NCI-H526 (cell line): ENCODE measurements at regions not wholly inside any gene's neighbourhood (a gene's known extent, or its start where the extent isn't known, plus 50 kb on each side); places are given as distances from the start of the nearest gene placed in this dataset.

Experiments used
- DNase-seq, 2 experiments: peaks; one replicate each; lab custom pipeline; 2025; lab: John Stamatoyannopoulos, UW

DNA sequence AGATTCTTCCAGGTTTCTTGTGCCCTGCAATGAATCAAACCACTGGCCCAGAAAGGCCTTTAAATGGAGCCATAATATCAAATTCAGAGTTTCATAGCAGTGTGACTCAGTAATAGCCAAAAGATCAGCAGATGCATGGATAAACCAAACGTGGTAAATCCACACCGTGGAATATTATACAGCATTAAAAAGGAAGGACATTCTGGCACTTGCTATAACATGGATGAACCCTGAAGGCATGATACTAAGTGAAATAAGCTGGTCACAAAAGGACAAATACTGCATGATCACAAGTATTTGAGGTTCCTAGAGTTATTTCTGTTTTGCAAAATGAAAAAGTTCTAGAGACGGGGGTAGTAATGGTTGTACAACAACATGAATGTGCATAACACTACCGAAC, 140.1 kb downstream of the TOMM20 start:
- no peak for DNase-seq

DNA sequence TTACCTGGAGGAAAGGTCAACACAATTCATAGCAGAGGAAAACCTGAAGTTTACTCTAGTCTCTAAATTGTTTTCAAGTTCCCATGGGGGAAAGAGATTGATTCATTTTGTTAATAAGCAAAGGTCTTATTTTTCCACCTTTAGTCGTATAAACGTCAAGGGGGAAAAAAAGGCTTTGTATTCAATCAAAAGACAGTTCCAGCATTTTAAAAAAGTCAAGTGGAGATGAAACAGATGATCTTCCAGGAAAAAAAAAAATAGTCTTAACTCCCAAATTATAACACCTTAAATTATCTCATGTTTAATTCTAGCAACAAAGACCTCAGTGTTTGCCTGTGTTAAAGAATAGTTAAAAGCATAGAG, 140.5 kb downstream of the TOMM20 start:
- DNase-seq = no peak

DNA sequence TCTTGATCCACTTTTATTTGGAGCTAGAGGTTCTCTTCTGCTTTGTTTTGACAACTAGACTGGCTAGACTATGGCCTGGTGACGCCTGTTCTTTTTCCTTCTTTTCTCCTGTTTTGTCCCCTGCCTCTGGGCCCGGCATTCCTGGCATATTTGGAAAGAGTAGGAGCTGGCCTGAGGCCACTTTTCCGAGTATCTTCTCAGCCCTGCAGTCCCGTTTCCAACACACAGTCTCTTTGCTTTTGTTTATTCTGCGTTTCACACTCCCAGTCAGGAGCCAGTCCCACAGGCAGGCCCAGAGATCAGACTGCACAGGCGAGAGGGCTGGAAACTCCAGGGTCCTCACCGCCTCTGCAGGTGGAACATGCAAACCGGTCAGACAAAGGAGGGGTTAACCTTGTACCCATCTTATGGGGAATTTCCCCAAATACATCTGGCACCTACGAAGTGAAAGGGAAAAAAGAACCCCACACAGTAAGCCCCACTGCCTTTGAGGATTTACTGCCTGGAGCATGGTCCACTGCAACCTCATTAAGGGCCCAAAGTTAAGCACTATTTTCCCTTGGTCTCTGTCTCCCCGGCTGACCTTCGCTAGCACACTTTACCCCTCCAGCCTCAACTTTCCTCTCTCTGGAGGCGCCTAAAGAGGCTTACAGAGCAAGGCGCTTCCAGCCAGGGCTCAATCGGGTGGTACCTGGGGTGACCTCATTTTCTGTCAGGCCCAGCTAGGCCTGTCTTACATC, 141.1 kb downstream of the TOMM20 start:
- DNase-seq = no peak

DNA sequence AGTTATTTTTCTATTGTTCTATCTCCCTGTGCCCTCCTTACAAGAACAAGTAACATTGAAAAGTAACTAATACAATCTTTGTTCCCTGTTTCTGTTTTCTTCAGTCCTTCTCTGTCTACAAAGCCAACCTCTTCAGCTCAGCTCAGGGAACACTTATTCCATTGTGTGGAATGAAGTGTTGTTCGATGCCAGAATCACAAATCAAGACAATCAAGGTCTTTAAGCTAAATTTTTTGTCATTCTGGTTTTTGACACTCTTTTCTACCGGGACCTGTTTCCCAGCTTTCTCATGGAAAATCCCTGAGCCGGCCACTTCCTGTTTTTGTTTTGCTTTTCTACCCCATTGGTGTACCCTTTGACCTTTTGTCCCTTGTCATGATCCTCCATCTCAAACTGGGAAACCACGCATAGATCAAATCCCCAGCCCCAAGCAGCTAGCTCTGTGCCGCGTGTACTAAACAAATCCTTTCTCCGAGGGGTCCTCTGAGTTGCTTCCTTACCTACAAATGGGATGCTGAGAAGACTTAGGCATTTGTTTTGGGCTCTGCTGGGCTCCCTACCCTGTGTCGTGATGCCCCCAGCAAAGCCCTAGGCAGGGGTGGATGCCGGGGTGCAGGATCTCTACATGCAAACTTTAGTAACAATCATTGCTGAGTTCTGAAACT, 141.8 kb downstream of the TOMM20 start:
- DNase-seq = no peak

DNA sequence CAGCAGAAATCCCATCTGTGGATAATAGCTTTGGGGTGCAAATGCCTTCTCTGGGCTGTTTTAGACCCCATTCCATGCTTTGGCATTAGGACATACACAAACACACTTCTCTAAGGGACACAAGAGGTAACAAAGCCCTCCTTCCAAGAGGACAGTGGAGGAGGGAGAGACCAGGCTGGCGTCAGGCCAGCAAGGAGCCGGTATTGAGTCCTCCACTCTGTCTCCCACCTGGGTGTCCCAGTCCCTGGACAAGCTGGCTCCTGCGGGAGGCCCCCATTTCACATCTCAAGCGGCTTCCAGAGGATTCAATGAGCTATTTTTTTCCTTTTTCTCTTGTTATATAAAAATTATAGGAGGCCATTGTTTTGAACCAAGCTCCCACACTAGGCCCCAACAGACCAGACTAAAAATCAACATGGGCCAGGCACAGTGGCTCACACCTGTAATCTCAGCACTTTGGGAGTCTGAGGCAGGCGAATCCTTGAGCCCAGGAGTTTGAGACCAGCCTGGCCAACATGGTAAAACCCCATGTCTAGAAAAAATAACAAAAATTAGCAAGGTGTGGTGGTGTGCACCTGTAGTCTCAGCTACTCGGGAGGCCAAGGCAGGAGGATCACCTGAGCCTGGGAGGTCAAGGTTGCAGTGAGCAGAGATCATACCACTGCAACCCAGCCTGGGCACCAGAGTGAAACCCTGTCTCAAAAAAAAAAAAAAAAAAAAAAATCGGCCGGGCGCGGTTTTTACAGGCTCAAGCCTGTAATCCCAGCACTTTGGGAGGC, 142.9 kb downstream of the TOMM20 start:
- no peak for DNase-seq

DNA sequence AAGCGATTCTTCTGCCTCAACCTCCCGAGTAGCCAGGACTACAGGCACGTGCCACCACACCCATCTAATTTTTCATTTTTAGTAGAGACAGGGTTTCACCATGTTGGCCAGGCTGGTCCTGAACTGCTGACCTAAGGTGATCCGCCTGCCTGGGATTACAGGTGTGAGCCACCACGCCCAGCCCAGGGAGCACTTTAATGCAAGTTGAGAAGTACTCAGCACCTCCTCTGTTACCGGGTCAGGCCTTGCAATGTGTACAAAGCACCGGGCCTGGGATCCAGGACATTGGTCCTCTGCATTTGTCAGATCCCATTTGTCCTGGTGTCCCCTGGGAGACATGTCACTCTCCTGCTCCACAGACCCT, 143.6 kb downstream of the TOMM20 start:
- no peak for DNase-seq

DNA sequence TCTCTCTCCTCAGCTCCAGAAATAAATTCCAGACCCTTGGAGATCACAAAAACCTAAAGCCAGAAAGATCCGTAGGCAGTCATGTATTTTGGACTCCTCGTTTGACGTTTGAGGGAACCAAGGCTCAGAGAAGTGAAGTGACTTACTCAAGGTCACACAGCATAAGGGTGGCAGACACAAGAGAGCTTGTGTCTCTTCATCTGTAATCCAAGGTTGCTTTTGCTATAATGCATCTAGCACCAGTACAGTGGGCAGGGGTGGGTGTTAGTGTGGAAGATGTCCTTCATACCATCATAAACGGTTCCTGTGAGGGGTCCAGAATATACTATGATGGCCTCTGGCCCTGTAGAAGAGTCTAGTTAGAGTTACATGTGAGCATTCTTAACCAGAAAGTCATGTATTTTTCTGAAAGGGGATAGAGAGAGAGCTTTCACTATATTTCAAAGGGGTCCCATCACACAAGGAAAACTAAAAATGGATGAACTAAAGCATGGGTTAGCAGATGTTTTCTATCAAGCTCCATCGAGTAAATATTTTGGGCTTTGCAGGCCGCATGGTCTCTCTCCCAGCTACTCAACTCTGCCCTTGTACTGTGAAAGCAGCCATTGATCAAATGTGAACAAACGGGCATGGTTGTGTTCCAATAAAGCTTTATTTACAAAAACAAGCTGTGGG, 144.9 kb downstream of the TOMM20 start:
- DNase-seq = no peak

DNA sequence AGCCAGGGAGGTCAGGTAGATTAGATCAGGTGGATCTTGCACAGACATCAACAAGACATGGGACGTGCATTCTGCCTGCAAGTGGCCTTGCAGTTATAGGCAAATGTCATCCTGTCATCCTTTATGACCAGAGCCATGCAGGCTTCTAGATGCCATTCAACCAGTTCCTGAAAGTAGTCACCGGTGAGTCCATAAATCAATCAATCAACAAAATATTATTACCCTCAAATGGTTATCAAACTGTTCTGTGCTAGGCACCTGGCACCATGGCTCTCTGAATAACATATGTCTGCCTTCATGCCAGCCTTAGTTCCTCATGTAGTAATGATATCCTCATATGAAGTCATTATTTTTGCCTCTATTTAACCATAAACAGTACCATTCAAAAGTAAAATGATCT, 146.9 kb downstream of the TOMM20 start:
- no peak for DNase-seq

DNA sequence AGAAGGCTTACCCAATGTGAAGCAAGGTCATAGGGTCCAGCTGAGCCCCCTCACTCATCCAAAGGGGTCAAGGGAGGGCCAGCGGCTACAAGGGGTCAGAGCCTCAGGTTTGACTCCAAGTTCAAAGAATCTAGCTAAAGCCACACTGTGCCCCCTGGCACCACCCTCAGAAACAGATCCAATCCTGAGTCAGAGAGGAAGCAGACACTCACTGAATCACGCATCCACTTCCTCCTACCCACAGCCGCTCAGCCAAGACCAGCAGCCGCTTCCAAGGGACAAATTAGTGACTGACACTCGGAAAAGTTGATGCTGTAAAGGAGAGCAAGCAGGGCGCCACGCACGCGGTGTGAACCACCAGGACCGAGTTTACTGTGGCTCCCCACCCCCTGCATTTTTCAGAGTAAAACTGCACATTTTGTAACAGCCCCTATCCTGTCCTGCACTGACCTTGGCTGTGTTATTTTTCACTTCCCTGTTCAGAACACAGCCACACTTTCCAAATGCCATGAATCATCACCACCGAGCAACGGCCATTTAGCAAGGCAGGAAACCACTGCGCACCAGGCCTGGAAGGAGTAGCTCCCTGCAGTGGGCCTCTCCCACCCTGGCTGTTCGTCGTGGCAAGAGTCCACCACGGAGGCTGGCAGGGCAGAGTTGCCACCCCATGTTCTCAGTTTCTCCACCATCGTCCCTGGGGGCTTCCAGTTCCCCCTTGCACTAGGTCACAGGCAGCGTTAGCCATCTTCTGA, 147.8 kb downstream of the TOMM20 start:
- no peak for DNase-seq

DNA sequence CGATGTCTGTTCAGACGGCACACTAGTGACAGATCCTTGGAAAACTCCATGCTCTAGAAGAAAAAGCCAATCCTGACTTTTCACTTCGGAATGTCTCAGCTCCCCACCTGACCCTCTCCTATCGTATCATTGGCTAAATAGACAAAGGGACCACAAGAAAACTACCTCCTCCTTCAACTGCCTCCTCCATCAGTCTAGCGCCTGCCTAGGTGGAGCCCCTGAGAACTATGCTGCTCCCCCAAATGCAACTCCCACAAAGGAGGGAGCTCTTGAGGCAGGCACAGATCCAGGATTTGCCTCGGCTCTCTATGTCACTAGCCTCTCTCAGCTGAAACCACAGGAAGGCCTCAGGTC, 148.4 kb downstream of the TOMM20 start:
- no peak for DNase-seq

DNA sequence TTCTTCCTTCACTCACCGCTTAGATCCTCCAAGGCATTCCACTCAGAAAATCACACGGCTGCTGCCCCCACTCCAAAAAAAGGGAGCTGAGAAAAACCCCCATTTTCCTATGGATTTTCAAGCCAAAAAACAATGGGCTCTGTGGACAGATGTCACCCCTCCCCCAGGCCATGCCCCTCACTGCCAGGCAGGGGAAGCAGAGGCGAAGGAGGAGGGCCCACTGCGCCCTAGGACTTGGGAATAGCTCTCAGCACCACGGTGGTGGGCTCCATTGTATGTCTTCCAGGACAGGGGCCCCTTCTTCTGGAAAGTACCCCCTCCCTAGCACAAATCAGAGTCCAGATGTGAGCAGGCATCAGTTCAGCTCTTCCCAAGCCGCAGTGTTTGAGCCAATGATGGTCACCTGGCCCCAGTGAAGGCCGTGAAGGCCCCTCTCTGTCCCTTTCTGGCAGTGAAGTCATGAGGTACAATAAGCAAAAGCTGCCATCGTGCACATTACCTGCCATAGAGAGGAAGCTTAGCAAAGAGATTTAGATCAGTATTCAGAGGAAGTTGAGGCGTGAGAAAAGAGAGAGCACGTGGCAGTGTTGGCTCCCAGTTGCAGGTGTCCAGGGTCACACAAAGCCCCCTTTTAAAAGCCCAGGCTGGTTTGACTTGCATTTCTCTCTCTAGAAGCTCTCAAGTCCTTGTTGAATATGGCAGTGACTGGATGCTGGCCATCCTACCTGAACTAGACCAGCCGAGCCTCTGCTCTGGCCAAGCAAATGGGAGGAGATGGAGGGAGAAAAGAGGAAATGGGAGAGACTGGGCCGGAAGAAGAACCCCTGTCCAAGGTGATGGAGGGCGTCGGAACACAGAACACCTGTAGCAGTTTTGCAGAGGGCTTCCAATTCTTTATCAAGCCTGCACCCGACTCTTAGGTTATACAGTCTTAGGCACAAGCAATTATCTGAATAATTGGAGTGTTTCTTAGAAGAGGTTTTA, 149.0 kb downstream of the TOMM20 start:
- DNase-seq = no peak

DNA sequence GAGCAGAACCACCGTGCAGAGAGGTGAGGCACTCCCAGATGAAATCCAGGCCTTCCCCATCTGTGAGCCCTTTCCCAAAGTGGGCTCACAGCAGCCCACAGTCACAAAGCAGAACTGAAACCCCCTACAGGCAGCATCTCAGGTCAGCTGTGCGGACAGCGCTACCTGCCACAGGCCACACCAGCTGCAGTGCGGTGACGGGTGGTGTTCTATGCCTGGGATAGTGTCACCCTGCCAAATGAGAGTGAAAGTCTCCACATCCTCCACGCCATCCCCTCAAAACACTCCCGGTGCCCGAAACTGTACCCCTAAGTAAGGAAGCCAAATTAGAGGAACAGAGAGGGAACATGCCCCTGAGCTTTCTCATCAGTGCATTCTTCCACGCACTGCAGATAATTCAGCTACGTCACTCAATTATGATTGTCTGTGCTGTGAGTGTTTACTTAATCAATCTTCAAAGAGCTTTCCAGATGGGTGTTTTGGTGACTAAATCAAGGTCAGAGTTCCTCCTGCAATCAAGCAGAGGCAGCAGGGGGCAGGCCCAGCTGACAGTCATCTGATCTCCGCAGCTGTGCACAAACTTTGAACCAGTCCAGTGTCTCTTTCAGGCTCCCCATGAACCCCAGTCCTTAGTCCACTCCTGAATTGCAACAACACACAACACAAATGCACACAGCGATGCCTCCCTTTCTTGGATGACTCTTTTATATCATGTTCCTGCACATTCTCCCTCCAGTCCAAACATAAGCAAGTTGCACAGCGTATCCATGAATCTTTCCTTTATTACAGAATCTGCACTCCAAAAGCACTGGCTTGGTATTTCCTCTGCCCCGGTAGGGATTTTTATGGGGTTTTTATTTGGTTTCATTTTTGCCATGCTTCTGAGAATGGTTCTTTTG, 150.0 kb downstream of the TOMM20 start:
- DNase-seq = no peak

DNA sequence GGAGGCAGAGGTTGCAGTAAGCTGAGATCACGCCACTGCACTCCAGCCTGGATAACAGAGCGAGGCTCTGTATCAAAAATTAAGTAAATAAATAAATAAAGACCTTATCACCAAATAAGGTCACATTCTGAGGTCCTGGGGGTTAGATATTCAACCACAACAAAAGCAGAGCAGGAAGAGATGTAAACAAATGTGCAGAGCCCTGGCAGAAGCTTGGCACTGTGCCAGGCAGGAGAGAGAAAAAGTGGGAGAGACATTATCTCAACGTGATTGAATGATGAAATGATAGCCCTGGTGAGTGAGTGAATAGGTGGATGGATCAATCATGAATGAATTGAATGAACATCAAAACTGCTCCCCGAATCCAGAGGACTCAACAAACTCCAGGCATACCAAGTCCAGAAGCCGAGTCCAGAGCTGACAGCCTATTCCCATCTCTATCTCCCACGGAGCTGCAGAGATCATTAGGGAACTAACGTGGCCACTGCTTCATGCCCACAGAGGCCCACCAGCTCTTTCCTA, 150.7 kb downstream of the TOMM20 start:
- DNase-seq = no peak

DNA sequence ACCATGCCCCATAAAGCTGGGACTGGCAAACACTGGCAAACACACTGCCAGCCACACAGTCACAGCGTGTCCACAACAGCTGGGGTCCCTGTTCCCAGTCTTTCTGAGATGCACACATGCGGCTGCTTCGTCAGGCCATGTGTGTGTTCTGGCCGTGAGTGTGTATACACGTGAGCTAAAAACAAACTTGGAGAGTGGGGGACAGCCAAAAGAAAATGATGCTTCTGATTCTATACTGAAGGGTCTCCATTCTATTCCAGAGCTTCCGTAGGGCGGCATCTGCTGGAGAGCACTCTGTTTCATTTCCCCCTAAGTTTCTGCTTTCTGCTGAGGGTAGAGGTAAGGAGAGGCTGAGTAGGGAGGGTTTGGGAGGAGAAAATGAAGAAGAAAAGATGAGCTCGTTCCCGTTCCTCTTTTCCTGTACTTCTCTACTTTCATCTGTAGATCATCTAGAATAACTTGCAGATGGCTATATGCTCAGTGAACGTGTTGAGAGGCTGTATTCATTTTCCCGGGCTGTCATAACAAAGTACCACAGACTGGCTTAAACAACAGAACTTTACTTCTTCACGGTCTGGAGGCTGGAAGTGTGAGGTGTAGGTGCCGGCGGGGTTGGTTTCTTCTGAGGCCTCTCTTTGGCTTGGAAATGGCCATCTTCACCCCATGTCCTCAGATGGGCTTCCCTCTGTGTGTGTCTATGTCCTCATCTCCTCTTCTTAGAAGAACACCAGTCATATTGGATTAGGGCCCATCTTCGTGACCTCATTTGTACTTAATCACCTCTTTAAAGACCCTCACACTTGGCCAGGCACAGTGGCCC, 151.6 kb downstream of the TOMM20 start:
- DNase-seq = no peak

DNA sequence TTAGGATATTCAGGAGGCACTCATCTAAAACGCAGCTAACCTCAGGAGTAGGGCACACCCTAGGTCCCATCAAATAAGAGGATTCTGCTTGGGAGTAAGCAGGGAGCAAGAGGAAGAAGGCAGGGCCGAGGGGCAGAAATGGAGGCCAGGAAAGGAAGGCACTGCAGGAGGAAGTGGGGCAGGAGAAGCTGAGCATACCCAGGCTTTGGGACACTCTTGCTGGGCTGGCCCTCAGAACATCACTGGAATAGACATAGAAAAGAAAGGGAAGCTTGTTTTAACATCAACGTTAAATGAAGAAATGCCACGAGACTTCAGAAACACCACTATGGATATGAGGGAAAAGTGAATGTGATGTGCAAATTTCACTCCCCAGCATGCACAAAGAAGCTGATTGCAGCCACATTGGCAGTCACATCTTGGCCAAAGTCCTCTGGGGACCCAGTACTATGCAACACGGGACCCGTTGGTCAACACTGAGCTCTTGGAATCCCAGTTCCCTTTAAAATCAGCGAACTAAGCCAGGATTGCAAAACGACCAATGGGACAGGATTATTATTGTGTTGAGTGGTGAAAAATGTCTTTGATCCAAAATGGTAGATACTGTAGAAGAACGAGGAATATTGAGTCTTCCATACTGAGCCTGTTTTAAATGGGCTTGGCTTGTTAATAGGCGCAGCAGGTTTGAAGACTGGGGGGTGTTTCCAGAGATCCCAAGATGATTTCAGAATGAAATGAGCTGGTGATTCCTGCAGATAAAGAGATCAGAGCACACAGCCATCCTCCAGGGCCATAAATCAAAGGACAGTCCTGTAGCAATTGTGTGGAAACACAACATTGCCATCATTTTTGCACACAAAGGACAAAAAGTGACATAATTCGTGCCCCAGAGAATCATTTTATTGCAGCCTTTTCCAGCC, 152.4 kb downstream of the TOMM20 start:
- no peak for DNase-seq

DNA sequence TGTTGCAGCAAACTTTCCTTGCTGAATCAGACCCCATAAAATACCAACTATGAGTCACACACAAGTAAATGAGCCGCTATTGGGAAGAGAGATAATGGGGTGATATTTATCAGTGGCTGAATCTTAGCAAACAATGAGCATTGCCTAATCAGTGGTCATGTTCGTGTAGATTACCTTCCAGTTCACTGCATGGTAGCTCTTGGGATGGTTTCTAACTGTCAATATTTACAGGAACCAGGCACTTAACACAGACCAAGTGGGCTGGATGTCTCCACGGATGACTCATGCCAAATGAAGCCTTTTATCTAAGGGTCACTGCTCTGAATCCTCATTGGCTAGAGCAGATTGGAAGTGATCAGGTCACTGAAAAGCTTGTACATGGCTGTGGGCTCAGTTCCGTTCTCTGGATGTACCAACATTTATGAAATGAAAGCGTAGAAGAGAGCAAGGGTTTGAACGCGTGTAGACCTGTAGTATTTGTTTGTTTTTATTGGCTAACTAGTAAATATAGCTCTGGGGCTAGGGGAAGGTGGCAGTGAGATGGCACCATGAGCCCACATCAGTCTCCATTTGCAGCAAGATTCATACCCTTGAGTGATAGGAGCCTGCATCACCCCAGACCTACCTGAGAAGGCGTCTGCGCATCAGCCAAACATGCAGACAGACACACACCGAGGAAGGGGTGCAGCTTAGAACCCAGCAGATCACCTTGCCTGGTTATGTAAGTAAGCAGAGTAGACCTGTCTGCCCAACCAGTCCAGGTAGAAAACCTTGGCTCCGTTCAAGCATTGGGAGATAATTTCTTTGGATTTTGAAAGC, 153.3 kb downstream of the TOMM20 start:
- DNase-seq = no peak
